ENCODE measurements at regions not wholly inside any gene's neighbourhood (a gene's known extent, or its start where the extent isn't known, plus 50 kb on each side); places are given as distances from the start of the nearest gene placed in this dataset.
A peak's percentile ranks its signal among the peaks of the same experiment; 100 is the strongest.

DNA sequence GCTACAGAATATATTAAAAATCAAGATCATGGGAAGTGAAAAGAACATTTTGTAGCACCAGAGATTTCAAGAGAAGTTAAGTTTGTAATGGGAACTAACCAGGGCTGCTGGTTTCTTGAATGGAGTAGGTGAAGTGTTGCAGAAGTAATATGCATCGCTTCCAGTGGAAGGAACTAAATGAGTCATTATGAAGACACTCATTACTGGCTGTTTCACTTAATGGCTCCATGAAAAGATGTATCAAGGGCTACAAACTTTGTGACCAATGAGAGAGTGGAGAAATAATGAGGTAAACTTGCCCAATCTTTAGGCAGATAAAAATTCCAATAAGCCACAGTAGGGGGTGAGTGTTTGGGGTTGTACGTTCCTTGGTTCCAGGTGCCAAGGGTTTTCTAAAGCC lies 380.4 kb upstream of the POU3F3 start:
- H3K9me3 Mint-ChIP-seq = no peaks in the 10 kb centered on the region
- Histone ChIP-seq H3K4me1 (peaks cover 44% of the 10 kb centered on the region), H3K27me3 (no peaks in the 10 kb centered on the region), H3K4me2 (peak overlapping the region; percentile 51), H3K4me3 (no peak overlapping the region), H3K9ac (no peak overlapping the region), H3K9me3 (ENCODE audit: low read depth) (no peaks in the 10 kb centered on the region), H3F3A (ENCODE audit: low read depth) (no peaks in the 10 kb centered on the region), H3K36me3 (no peaks in the 10 kb centered on the region), H2AFZ (replicated peaks) (no peak overlapping the region), H3K79me2 (ENCODE audit: low read depth) (no peaks in the 10 kb centered on the region), H3K27ac (no peak overlapping the region), H4K20me1 (ENCODE audit: low read depth) (no peaks in the 10 kb centered on the region)
- no peaks in the 10 kb centered on the region for H3K27me3 Mint-ChIP-seq (ENCODE audit: insufficient read depth, low read depth)
- H3K36me3 Mint-ChIP-seq = no peaks in the 10 kb centered on the region
- peak; percentile 33 for DNase-seq (ENCODE audit: low spot score)
- H3K27ac Mint-ChIP-seq = no peak overlapping the region
- H3K4me1 Mint-ChIP-seq = peaks cover 39% of the 10 kb centered on the region
- TF ChIP-seq, protein P1, sequence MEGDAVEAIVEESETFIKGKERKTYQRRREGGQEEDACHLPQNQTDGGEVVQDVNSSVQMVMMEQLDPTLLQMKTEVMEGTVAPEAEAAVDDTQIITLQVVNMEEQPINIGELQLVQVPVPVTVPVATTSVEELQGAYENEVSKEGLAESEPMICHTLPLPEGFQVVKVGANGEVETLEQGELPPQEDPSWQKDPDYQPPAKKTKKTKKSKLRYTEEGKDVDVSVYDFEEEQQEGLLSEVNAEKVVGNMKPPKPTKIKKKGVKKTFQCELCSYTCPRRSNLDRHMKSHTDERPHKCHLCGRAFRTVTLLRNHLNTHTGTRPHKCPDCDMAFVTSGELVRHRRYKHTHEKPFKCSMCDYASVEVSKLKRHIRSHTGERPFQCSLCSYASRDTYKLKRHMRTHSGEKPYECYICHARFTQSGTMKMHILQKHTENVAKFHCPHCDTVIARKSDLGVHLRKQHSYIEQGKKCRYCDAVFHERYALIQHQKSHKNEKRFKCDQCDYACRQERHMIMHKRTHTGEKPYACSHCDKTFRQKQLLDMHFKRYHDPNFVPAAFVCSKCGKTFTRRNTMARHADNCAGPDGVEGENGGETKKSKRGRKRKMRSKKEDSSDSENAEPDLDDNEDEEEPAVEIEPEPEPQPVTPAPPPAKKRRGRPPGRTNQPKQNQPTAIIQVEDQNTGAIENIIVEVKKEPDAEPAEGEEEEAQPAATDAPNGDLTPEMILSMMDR (IDR thresholded peaks at IDR 0.05) = no peak
- no peak for TF ChIP-seq EZH2 (IDR thresholded peaks at IDR 0.05)
- no peak for TF ChIP-seq EZH2phosphoT487 (IDR thresholded peaks at IDR 0.05)
- no peak overlapping the region for H3K4me3 Mint-ChIP-seq

DNA sequence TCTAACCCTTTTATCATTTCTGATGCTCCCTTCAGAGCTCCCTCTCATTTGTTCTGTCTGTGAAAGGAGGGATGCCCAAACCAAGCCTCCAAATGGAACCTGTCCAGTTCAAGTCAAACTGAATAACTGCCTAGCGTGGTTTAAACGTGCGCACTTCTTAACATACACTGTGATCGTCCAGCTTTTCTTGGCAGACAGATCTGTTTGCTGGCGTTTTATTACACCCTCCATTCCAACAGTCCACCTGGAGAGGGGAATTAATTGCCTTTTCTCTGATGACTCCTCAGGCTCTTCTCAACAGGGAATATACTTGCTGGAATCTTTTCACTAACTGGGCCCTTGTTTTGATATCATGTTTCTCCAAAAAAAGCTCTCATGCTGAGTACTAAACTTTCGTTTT lies 379.2 kb upstream of the POU3F3 start:
- no peaks in the 10 kb centered on the region for H3K9me3 ChIP-seq (ENCODE audit: low read depth)
- no peaks in the 10 kb centered on the region for H3K36me3 ChIP-seq
- no peaks in the 10 kb centered on the region for H3K27me3 ChIP-seq
- no peak overlapping the region for H3K9ac ChIP-seq
- Mint-ChIP-seq H3K4me1 (peaks cover 31% of the 10 kb centered on the region), H3K9me3 (no peaks in the 10 kb centered on the region), H3K36me3 (no peaks in the 10 kb centered on the region), H3K27ac (no peak overlapping the region), H3K4me3 (no peak overlapping the region), H3K27me3 (ENCODE audit: insufficient read depth, low read depth) (no peaks in the 10 kb centered on the region)
- H4K20me1 ChIP-seq (ENCODE audit: low read depth) = no peaks in the 10 kb centered on the region
- H2AFZ ChIP-seq (replicated peaks) = no peak overlapping the region
- H3F3A ChIP-seq (ENCODE audit: low read depth) = no peaks in the 10 kb centered on the region
- H3K4me3 ChIP-seq = no peak overlapping the region
- H3K4me1 ChIP-seq = peaks cover 34% of the 10 kb centered on the region
- no peak overlapping the region for H3K27ac ChIP-seq
- peak overlapping the region; percentile 6 for H3K4me2 ChIP-seq
- no peak for TF ChIP-seq EZH2 (IDR thresholded peaks at IDR 0.05)
- TF ChIP-seq, protein P1 (IDR thresholded peaks at IDR 0.05) = no peak
- no peak for TF ChIP-seq EZH2phosphoT487 (IDR thresholded peaks at IDR 0.05)
- no peaks in the 10 kb centered on the region for H3K79me2 ChIP-seq (ENCODE audit: low read depth)
- DNase-seq (ENCODE audit: low spot score) = no peak

DNA sequence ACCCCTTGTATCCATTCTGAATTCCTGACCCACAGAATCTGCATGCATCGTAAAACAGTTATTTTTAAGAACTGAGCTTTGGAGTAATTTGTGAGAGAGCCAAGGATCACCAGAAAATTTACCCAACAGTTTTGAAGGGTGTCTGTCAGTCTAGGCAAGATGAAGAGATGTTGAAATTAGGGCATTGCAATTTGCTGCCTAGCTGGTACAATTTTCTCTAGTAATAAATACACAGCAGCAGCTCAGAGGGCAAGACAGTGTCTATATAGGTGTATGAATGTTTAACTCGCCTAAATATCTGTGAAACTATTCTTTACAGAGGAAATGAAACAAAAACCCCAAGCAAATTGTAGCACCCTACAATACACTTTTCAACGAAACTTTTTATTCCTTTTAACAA lies 377.8 kb upstream of the POU3F3 start:
- no peaks in the 10 kb centered on the region for H3K36me3 ChIP-seq
- H3K4me3 ChIP-seq = no peak overlapping the region
- H3K79me2 ChIP-seq (ENCODE audit: low read depth) = no peaks in the 10 kb centered on the region
- H4K20me1 ChIP-seq (ENCODE audit: low read depth) = no peaks in the 10 kb centered on the region
- H3K27me3 Mint-ChIP-seq (ENCODE audit: insufficient read depth, low read depth) = no peaks in the 10 kb centered on the region
- H3K9ac ChIP-seq = no peak overlapping the region
- no peak overlapping the region for H3K4me2 ChIP-seq
- no peak overlapping the region for H3K4me3 Mint-ChIP-seq
- H3K9me3 Mint-ChIP-seq = no peaks in the 10 kb centered on the region
- H3K36me3 Mint-ChIP-seq = no peaks in the 10 kb centered on the region
- H3K27me3 ChIP-seq = no peaks in the 10 kb centered on the region
- H3K27ac ChIP-seq = no peak overlapping the region
- H2AFZ ChIP-seq (replicated peaks) = no peak overlapping the region
- H3K4me1 Mint-ChIP-seq = peaks cover 29% of the 10 kb centered on the region
- no peaks in the 10 kb centered on the region for H3F3A ChIP-seq (ENCODE audit: low read depth)
- no peaks in the 10 kb centered on the region for H3K9me3 ChIP-seq (ENCODE audit: low read depth)
- no peak for DNase-seq (ENCODE audit: low spot score)
- no peak overlapping the region for H3K27ac Mint-ChIP-seq
- TF ChIP-seq, protein P1 (IDR thresholded peaks at IDR 0.05) = no peak
- TF ChIP-seq EZH2 (IDR thresholded peaks at IDR 0.05) = no peak
- no peak for TF ChIP-seq EZH2phosphoT487 (IDR thresholded peaks at IDR 0.05)
- peaks cover 33% of the 10 kb centered on the region for H3K4me1 ChIP-seq

All from neural progenitor cell (in vitro differentiated cells).